ENCODE measurements at regions not wholly inside any gene's neighbourhood (a gene's known extent, or its start where the extent isn't known, plus 50 kb on each side); places are given as distances from the start of the nearest gene placed in this dataset.

DNA sequence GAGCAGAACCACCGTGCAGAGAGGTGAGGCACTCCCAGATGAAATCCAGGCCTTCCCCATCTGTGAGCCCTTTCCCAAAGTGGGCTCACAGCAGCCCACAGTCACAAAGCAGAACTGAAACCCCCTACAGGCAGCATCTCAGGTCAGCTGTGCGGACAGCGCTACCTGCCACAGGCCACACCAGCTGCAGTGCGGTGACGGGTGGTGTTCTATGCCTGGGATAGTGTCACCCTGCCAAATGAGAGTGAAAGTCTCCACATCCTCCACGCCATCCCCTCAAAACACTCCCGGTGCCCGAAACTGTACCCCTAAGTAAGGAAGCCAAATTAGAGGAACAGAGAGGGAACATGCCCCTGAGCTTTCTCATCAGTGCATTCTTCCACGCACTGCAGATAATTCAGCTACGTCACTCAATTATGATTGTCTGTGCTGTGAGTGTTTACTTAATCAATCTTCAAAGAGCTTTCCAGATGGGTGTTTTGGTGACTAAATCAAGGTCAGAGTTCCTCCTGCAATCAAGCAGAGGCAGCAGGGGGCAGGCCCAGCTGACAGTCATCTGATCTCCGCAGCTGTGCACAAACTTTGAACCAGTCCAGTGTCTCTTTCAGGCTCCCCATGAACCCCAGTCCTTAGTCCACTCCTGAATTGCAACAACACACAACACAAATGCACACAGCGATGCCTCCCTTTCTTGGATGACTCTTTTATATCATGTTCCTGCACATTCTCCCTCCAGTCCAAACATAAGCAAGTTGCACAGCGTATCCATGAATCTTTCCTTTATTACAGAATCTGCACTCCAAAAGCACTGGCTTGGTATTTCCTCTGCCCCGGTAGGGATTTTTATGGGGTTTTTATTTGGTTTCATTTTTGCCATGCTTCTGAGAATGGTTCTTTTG, 150.0 kb downstream of the TOMM20 start (continued):
- TF ChIP-seq BACH1 (tag; IDR thresholded peaks at IDR 0.05), result peak; percentile 52; the same call in 1 of the 2 replicates
- TF ChIP-seq TRIM24 (IDR thresholded peaks at IDR 0.05), result peak; percentile 80 to 83
- TF ChIP-seq DACH1 (IDR thresholded peaks at IDR 0.05; ENCODE audit: partially characterized antibody), result peak; percentile 90
- peak; percentile 53 for TF ChIP-seq SMAD1 (IDR thresholded peaks at IDR 0.05; ENCODE audit: low read depth, low read length, partially characterized antibody)
- TF ChIP-seq ZBTB17 (CRISPR knock-in tag; IDR thresholded peaks at IDR 0.05), result 0 out of 2 replicates have a peak, but pooled peaks have one; percentile 40
- TF ChIP-seq, protein P1, sequence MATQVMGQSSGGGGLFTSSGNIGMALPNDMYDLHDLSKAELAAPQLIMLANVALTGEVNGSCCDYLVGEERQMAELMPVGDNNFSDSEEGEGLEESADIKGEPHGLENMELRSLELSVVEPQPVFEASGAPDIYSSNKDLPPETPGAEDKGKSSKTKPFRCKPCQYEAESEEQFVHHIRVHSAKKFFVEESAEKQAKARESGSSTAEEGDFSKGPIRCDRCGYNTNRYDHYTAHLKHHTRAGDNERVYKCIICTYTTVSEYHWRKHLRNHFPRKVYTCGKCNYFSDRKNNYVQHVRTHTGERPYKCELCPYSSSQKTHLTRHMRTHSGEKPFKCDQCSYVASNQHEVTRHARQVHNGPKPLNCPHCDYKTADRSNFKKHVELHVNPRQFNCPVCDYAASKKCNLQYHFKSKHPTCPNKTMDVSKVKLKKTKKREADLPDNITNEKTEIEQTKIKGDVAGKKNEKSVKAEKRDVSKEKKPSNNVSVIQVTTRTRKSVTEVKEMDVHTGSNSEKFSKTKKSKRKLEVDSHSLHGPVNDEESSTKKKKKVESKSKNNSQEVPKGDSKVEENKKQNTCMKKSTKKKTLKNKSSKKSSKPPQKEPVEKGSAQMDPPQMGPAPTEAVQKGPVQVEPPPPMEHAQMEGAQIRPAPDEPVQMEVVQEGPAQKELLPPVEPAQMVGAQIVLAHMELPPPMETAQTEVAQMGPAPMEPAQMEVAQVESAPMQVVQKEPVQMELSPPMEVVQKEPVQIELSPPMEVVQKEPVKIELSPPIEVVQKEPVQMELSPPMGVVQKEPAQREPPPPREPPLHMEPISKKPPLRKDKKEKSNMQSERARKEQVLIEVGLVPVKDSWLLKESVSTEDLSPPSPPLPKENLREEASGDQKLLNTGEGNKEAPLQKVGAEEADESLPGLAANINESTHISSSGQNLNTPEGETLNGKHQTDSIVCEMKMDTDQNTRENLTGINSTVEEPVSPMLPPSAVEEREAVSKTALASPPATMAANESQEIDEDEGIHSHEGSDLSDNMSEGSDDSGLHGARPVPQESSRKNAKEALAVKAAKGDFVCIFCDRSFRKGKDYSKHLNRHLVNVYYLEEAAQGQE (IDR thresholded peaks at IDR 0.05; ENCODE audit: borderline replicate concordance), result peak; percentile 65; the same call in 1 of the 2 replicates
- TF ChIP-seq, protein P1 (CRISPR knock-in tag; IDR thresholded peaks at IDR 0.05; ENCODE audit: low read depth), result no peak
- TF ChIP-seq, protein P2, sequence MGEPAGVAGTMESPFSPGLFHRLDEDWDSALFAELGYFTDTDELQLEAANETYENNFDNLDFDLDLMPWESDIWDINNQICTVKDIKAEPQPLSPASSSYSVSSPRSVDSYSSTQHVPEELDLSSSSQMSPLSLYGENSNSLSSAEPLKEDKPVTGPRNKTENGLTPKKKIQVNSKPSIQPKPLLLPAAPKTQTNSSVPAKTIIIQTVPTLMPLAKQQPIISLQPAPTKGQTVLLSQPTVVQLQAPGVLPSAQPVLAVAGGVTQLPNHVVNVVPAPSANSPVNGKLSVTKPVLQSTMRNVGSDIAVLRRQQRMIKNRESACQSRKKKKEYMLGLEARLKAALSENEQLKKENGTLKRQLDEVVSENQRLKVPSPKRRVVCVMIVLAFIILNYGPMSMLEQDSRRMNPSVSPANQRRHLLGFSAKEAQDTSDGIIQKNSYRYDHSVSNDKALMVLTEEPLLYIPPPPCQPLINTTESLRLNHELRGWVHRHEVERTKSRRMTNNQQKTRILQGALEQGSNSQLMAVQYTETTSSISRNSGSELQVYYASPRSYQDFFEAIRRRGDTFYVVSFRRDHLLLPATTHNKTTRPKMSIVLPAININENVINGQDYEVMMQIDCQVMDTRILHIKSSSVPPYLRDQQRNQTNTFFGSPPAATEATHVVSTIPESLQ (CRISPR knock-in tag; IDR thresholded peaks at IDR 0.05), result no peak
- peak; percentile 81 for TF ChIP-seq MEIS2 (IDR thresholded peaks at IDR 0.05; ENCODE audit: partially characterized antibody)
- 0 out of 2 replicates have a peak, but pooled peaks have one; percentile 0 for TF ChIP-seq FOXJ2 (tag; IDR thresholded peaks at IDR 0.05)
- peak in 1 of 2 experiments; percentile 97; a peak in 2 of 4 replicates for TF ChIP-seq HDAC1 (IDR thresholded peaks at IDR 0.05)
- TF ChIP-seq HDAC2 (IDR thresholded peaks at IDR 0.05), result peak; percentile 97
- peak; percentile 80; the same call in 1 of the 2 replicates for TF ChIP-seq FOXA1 (IDR thresholded peaks at IDR 0.05; ENCODE audit: borderline replicate concordance)
- TF ChIP-seq ATF1 (CRISPR knock-in tag; IDR thresholded peaks at IDR 0.05), result no peak
- peak; percentile 84 for TF ChIP-seq ATF1 (tag; IDR thresholded peaks at IDR 0.05)

Measured in K562 (cell line).